RPMI7951 (cell line): ENCODE measurements at regions not wholly inside any gene's neighbourhood (a gene's known extent, or its start where the extent isn't known, plus 50 kb on each side); places are given as distances from the start of the nearest gene placed in this dataset.
A peak's percentile ranks its signal among the peaks of the same experiment; 100 is the strongest.
"Not testable (repeated sequence)": the region's sequence is repeated elsewhere in the genome, so short reads cannot be mapped to it uniquely, and the experiment has no call there.

Experiments
- DNase-seq: peaks from one replicate; pipeline ENCODE4 v3.0.0-alpha.2; 2012; ENCODE audit warnings: low read depth

- DNase-seq = not testable (repeated sequence)
Measured at GRCh38 chr4:73671348-73671747, 51.1 kb upstream of the RASSF6 start.

DNA sequence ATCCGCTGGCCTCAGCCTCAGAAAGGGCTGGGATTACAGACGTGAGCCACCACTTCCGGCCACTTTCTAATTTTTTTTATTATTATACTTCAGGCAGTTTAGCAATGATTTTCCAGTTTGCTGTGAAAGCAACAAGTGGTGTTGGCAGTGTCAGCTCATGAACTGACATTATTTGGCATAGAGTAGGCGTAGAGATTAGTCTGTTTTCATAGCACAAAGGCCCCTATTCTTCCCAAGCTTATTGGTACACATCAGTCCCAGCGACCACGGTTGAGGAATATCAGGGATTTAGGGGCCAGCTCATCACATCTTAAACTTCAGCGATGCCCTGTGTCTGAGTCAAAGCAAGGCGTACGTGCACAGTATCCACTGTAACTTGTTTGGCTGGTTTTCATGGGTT, 53.0 kb upstream of the RASSF6 start:
- no peak for DNase-seq

- DNase-seq = peak; percentile 82
Measured at GRCh38 chr4:73674451-73674919, 54.2 kb upstream of the RASSF6 start.

- no peak for DNase-seq
Measured at GRCh38 chr4:73675623-73676022, 55.4 kb upstream of the RASSF6 start.

GRCh38 chr4:73676136-73676535, 55.9 kb upstream of the RASSF6 start:
- no peak for DNase-seq

DNA sequence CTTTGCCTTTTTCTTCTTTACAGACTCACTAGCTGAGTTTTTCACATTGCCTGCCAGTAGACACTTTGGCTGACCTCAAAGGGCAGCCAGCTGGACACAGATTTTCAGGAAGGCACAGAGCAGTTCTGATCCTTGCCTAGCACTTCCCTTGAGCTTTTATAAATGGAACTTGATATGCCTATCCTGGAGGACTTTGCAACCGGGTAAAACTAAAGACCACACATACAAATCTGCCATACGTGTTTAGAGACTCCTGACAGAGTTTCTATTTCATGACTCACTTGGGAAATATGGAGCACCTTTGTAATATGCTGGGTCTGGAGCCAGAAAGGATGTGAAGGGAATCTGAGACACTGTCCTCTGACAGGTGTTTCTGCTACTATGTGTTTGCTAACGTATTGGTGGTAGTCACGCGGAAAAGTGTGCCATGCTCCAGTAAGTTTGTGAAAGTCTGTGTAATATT, 56.7 kb upstream of the RASSF6 start:
- DNase-seq = peak; percentile 56

DNA sequence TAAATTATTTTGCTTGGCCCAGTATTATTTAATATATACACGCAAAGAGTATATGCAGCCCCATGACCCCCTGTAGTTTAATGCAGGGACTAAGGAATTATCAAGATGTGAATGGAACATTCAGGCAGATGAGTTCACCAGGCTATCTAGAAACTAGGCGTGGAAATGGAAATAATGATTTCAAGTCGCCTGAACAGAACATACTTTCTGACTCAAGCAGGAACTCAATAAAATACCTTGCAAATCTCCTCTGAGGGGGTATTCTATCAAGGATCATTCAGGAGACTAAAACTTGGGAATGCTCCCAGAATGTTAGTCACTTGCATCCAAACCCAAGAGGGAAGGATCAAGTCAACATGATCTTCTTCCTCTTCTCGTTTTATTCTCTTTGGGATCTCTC, 59.6 kb upstream of the RASSF6 start:
- peak; percentile 84 for DNase-seq

DNA sequence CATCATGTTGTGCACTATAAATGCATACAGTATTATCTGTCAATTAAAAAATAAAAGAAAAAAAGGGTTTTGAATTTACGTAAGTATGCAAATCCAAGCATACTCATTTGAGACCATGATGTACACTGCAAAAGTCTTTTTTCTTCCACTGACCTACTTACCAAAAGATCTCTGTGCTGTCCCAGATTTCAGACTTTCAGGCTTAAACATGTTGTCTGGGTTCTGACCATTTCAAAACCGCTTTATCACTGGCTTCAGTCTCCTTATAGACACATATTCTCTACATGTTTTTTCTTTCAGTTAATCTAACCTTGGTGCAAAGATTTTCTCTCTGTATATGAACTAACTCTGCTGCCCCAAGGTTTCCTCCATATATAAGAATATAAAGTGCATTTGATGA, 58.6 kb upstream of the CXCL8 start:
- DNase-seq = no peak

- DNase-seq = no peak
Measured at GRCh38 chr4:73682508-73682907, 57.9 kb upstream of the CXCL8 start.

- DNase-seq = no peak
Measured at GRCh38 chr4:73683033-73683432, 57.3 kb upstream of the CXCL8 start.

DNA sequence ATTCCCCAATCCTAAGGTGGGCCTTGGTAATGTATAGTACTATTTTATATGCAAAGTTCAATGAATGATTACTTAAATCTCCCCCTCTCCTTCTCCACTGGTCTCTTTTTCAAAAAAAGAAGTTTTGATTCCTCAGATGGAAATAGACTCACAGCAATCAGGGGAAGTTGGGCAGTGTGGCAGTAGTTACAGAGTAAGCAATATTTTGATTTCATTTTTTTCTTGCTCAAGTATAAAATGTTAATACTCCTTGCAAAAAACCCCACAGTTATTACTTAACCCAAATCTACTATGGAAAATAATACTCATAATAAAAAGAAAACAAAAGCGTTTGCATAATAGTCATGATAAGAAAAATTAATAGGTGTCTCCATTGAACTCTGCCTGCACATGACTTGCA, 56.9 kb upstream of the CXCL8 start:
- DNase-seq = no peak

DNA sequence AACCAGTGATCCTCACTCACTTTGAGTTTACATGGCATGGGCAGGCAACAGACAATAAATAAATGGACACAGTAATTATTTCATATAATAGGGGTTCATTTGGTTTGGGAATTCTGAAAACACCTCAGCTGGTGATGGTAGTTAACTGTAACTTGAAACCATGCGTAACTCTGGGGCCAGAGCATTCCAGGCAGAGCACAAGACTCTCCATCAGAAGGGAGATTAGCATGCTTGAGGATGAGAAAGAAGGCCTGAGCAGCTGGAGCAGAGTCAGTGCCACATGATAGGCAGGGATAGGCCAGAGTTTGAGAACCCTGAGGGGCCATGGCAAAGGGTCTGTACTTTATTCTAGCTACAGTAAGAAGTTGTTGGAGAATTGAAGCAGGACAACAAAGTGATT, 56.3 kb upstream of the CXCL8 start:
- no peak for DNase-seq

GRCh38 chr4:73685052-73685451, 55.3 kb upstream of the CXCL8 start:
- DNase-seq = no peak

DNA sequence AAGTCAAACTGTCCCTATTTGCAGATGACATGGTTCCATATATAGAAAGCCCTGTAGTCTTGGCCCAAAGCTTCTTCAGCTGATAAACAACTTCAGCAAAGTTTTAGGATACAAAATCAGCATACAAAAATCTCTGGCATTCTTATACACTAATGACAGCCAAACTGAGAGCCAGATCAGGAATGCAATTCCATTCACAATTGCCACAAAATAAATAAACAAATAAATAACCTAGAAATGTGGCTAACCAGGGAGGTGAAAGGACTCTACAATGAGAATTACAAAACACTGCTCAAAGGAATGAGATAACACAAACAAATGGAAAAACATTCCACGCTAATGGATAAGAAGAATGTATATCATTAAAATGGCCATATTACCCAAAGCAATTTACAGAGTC, 52.9 kb upstream of the CXCL8 start:
- no peak for DNase-seq

GRCh38 chr4:73690051-73690738, 50.2 kb upstream of the CXCL8 start:
- no peak for DNase-seq
